Colon (tissue), 2 donors: ENCODE measurements at regions not wholly inside any gene's neighbourhood (a gene's known extent, or its start where the extent isn't known, plus 50 kb on each side); places are given as distances from the start of the nearest gene placed in this dataset.
A peak's percentile ranks its signal among the peaks of the same experiment; 100 is the strongest.

Experiments
- FAIRE-seq: peaks from 2 replicates; lab custom pipeline; 2012; peaks lifted over from hg19 to GRCh38; lab: Jason Lieb, UNC
- donor health status: control.
- donor health status: control.

- no peak for FAIRE-seq
These were observed 113.4 kb downstream of the SPTSSA start for GRCh38 chr14:34348592-34348991.

- no peak for FAIRE-seq
These were observed 114.4 kb downstream of the SPTSSA start for GRCh38 chr14:34347683-34348082.

GRCh38 chr14:34345718-34346465 is 116.1 kb downstream of the SPTSSA start:
- FAIRE-seq: no peak

GRCh38 chr14:34344318-34344717 is 117.7 kb downstream of the SPTSSA start:
- no peak for FAIRE-seq

- FAIRE-seq: no peak
These were observed 121.9 kb downstream of the SPTSSA start for GRCh38 chr14:34340025-34340625.

GRCh38 chr14:34338056-34338455 is 124.0 kb downstream of the SPTSSA start:
- no peak for FAIRE-seq

GRCh38 chr14:34336501-34336900 is 125.5 kb downstream of the SPTSSA start:
- no peak for FAIRE-seq

GRCh38 chr14:34335968-34336367 is 126.1 kb downstream of the SPTSSA start:
- no peak for FAIRE-seq

- no peak for FAIRE-seq
These were observed 127.7 kb downstream of the SPTSSA start for GRCh38 chr14:34334329-34334728.

- FAIRE-seq: no peak
These were observed 130.1 kb downstream of the SPTSSA start for GRCh38 chr14:34331728-34332623.

- FAIRE-seq: no peak
These were observed 131.2 kb downstream of the SPTSSA start for GRCh38 chr14:34330846-34331245.

GRCh38 chr14:34329301-34329700 is 132.7 kb downstream of the SPTSSA start:
- FAIRE-seq: no peak

GRCh38 chr14:34328178-34328577 is 133.9 kb downstream of the SPTSSA start:
- no peak for FAIRE-seq

GRCh38 chr14:34325493-34325892 is 136.5 kb downstream of the SPTSSA start:
- no peak for FAIRE-seq

- FAIRE-seq: peak; percentile 41
These were observed 137.7 kb downstream of the SPTSSA start for GRCh38 chr14:34324363-34324795.

GRCh38 chr14:34322940-34323418 is 139.1 kb downstream of the SPTSSA start:
- no peak for FAIRE-seq

- FAIRE-seq: no peak
These were observed 142.9 kb downstream of the SPTSSA start for GRCh38 chr14:34319140-34319539.

GRCh38 chr14:34318014-34318413 is 144.0 kb downstream of the SPTSSA start:
- no peak for FAIRE-seq

- no peak for FAIRE-seq
These were observed 151.3 kb downstream of the SPTSSA start for GRCh38 chr14:34310724-34311123.

- no peak for FAIRE-seq
These were observed 158.2 kb downstream of the SPTSSA start for GRCh38 chr14:34303811-34304210.

GRCh38 chr14:34302654-34303053 is 159.4 kb downstream of the SPTSSA start:
- no peak for FAIRE-seq

GRCh38 chr14:34300882-34301734 is 160.9 kb downstream of the SPTSSA start:
- no peak for FAIRE-seq
